Thoracic aorta (tissue), 2 donors: ENCODE measurements at regions not wholly inside any gene's neighbourhood (a gene's known extent, or its start where the extent isn't known, plus 50 kb on each side); places are given as distances from the start of the nearest gene placed in this dataset.

Experiments
- ATAC-seq: fragments of 150-250 bp; one replicate; pipeline ENCODE4 v1.8.0; 2017; ENCODE audit warnings: low read depth; ENCODE audit not compliant: insufficient number of reproducible peaks, low FRiP score
- DNase-seq: peaks from one replicate; pipeline ENCODE4 v3.0.0-alpha.2; 2020; ENCODE audit warnings: low spot score
- H3K27ac ChIP-seq, 2 donors: fragments of 200-600 bp; sonication (generic); 1 replicate in 1 of 2; 2 replicates in 1 of 2; pipeline ENCODE4 v1.5.1; 2016; ENCODE audit warnings: mild to moderate bottlenecking in 2 of 2, moderate library complexity in 2 of 2
- H3K27me3 ChIP-seq: fragments of 200-600 bp; sonication (generic); replicated peaks from 2 replicates; pipeline ENCODE4 v1.6.0; 2016; ENCODE audit warnings: mild to moderate bottlenecking; ENCODE audit not compliant: insufficient read depth
- H3K36me3 ChIP-seq: fragments of 200-600 bp; sonication (generic); one replicate; pipeline ENCODE4 v1.5.1; 2016
- H3K4me1 ChIP-seq, 2 donors: fragments of 200-600 bp; sonication (generic); 1 replicate in 1 of 2; 2 replicates in 1 of 2; pipeline versions ENCODE4 v1.5.1 to v1.6.0; 2016; ENCODE audit warnings: low read depth in 2 of 2, mild to moderate bottlenecking in 1 of 2; ENCODE audit not compliant: control insufficient read depth in 1 of 2
- H3K4me3 ChIP-seq: fragments of 200-600 bp; sonication (generic); 2 replicates; pipeline ENCODE4 v1.5.1; 2016; ENCODE audit warnings: mild to moderate bottlenecking
- H3K9me3 ChIP-seq: fragments of 200-600 bp; sonication (generic); 2 replicates; pipeline ENCODE4 v1.5.1; 2016
- CTCF ChIP-seq: fragments of 200-600 bp; sonication (generic); IDR thresholded peaks from one replicate; pipeline ENCODE4 v1.5.1; 2019; ENCODE audit warnings: antibody characterized with exemption

DNA sequence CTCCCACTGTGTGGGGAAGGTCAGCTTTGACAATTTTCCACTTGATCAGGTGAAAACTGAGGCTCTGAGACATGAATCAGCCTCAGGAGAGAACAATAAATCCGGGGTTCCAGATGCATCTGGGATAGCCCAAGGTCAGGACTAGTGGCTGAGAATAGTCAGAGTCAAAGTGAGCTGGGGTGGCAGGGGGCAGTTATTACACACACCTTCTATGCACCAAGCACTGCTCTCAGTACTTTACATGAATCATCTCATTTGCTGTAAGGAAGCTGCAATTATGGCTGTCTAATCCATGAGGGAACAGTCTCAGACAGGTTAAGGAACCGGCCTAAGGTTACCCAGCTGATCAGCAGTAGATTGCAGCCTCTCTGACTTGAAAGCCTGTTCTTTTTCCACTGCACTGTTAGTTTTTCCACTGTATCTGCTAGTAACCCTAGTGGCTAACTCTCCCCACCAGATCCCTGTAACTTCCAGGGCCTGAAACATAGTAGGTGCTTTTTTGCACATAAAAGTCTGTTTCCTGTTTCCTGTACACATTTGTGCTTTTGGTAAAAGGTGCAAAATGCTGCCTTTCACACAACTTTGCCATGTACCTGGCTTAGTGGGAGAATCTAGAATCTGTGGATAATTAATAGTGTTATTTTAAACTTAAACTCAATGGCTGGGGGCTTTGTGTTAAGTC is 125.9 kb downstream of the EMX2 start:
- no peak for TF ChIP-seq CTCF
- Histone ChIP-seq H3K4me3 (no peak overlapping the region), H3K9me3 (no peaks in the 10 kb centered on the region), H3K27ac (no peak overlapping the region), H3K4me1 (no peaks in the 10 kb centered on the region), H3K36me3 (no peaks in the 10 kb centered on the region), H3K27me3 (no peaks in the 10 kb centered on the region)
- DNase-seq (no peak), ATAC-seq (no peak)

DNA sequence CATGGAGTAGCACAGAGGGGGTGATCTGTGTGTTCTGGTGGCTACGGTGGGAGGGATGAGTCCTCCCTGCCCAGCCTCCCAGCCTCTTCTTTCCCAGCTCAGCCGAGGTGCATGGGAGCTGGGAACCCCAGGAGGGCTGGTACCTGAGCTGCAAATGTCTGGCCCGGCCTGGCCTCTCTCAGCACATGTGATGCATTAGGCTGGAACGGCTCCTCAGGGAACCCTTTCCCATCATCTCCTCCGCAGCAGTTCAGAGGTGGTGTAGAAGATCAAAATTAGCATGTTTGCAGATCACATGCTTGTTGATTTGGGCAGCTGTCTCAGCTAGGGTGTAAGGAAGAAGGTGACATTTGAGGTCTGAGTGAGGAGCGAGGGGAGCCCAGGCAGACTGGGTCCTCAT is 126.6 kb downstream of the EMX2 start:
- no peaks in the 10 kb centered on the region for H3K9me3 ChIP-seq
- DNase-seq, result no peak
- no peak overlapping the region for H3K4me3 ChIP-seq
- H3K27ac ChIP-seq, result no peak overlapping the region
- ATAC-seq, result no peak
- no peaks in the 10 kb centered on the region for H3K36me3 ChIP-seq
- H3K27me3 ChIP-seq, result no peaks in the 10 kb centered on the region
- no peak for TF ChIP-seq CTCF
- no peaks in the 10 kb centered on the region for H3K4me1 ChIP-seq

DNA sequence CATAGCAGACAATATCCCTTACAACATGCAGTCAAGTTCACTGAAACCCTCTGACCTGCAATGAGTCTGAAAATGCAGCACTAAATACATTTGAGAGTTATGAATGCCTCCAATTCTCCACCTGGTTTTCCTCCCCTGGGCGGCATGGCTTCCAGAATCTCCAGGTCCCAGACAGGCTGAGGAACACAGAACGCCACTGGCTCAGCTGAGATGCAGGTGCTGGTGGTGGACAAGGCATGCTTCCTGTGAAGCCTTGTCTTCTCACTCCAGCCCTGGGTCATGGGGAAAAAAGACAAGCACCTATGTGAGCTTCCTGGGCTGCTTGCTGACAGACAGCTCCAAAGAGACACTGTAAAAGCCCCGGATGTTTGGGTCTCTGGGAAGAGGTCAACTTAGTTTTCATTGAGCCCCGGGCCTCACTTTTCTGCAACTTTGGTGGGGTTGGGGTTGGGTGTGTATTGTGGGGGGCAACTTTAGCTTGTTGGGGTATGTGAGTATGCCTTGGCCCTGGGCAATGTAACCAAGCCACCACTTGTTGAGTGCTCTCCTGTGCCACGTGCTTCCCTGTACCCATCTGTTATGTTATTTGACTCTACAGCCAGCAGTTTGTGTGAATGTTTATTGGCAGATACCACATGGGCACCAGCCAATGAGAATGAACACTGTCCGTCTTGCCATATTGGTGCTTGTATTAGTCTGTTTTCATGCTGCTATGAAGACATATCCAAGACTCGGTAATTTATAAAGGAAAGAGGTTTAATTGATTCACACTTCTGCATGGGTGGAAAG is 127.8 kb downstream of the EMX2 start:
- H3K27me3 ChIP-seq, result no peaks in the 10 kb centered on the region
- H3K9me3 ChIP-seq, result no peaks in the 10 kb centered on the region
- H3K36me3 ChIP-seq, result no peaks in the 10 kb centered on the region
- no peak for ATAC-seq
- no peaks in the 10 kb centered on the region for H3K4me1 ChIP-seq
- no peak for DNase-seq
- no peak overlapping the region for H3K4me3 ChIP-seq
- no peak overlapping the region for H3K27ac ChIP-seq
- TF ChIP-seq CTCF, result no peak

DNA sequence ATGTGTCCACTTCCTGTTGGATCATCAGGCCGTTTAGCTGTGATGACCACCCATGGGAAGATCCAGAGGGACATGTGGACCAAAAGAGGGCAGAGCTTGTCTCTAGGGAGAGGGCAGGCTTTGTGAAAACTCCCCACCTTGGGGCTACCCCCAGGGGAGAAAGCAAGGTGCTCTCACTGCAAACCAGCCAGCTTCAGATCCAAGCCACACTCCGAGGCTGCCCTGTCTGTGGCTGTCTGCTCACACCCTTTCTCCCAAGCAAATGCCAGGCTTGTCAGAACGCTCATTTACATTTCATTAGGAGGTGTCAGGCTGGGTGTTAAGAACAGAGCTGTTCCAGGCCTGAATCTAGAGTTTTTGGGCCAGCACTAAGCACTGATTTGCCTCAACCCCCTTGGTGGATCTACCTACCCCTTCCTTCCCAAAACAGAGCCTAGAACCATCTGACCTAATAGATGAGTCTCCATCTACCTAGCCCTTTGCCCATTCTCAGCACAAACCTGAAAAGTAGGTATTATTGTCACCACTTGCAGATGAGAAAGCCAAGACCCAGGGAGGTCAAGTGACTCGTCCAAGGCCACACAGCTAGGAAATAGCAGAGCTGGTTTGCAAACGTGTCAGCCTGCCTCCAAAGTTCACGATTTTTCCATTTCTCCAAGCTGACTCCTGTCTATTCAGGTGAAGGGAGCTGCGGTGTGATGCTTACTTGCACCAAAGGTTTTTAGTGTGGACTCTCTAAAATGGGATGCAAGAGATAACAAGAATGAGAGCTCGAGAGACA is 130.9 kb downstream of the EMX2 start:
- no peak overlapping the region for H3K27ac ChIP-seq
- H3K4me3 ChIP-seq, result no peak overlapping the region
- no peaks in the 10 kb centered on the region for H3K27me3 ChIP-seq
- TF ChIP-seq CTCF, result no peak
- DNase-seq, result no peak
- H3K4me1 ChIP-seq, result no peaks in the 10 kb centered on the region
- H3K9me3 ChIP-seq, result no peaks in the 10 kb centered on the region
- ATAC-seq, result no peak
- no peaks in the 10 kb centered on the region for H3K36me3 ChIP-seq

GRCh38 chr10:117674201-117674600 is 131.7 kb downstream of the EMX2 start:
- H3K9me3 ChIP-seq, result no peaks in the 10 kb centered on the region
- ATAC-seq, result no peak
- H3K4me1 ChIP-seq, result no peaks in the 10 kb centered on the region
- H3K27ac ChIP-seq, result no peak overlapping the region
- no peak for DNase-seq
- no peaks in the 10 kb centered on the region for H3K36me3 ChIP-seq
- TF ChIP-seq CTCF, result no peak
- H3K4me3 ChIP-seq, result no peak overlapping the region
- no peaks in the 10 kb centered on the region for H3K27me3 ChIP-seq
